ENCODE measurements at regions not wholly inside any gene's neighbourhood (a gene's known extent, or its start where the extent isn't known, plus 50 kb on each side); places are given as distances from the start of the nearest gene placed in this dataset.

DNA sequence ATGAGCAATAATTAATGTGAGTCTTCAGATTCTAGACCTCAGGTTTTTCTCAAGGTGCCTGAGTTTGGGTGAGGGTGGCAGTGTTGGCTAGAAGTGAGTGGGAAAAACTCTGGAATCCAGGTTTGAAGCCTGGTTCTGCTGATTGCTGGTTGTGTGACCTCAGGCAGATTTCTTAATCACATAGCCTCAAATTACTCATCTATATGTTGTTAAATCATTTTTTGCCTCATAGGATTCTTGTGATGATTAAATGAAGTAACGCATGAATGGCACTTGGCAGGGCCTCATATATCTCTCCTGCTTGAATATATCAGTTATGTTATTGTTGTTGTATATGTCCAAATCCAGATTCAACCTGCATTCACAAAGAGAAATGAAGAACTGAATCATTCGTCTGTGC is 60.5 kb downstream of the NR2F2 start:
- no peak overlapping the region for H3K4me3 ChIP-seq
- H3K36me3 ChIP-seq, result no peaks in the 10 kb centered on the region
- WGBS, 2 donors, result 65 to 84% methylated on average over 2 of the region's 2 CpGs
- DNase-seq (no peak), ATAC-seq (no peak), FAIRE-seq (no peak)
- TF ChIP-seq, protein P1, sequence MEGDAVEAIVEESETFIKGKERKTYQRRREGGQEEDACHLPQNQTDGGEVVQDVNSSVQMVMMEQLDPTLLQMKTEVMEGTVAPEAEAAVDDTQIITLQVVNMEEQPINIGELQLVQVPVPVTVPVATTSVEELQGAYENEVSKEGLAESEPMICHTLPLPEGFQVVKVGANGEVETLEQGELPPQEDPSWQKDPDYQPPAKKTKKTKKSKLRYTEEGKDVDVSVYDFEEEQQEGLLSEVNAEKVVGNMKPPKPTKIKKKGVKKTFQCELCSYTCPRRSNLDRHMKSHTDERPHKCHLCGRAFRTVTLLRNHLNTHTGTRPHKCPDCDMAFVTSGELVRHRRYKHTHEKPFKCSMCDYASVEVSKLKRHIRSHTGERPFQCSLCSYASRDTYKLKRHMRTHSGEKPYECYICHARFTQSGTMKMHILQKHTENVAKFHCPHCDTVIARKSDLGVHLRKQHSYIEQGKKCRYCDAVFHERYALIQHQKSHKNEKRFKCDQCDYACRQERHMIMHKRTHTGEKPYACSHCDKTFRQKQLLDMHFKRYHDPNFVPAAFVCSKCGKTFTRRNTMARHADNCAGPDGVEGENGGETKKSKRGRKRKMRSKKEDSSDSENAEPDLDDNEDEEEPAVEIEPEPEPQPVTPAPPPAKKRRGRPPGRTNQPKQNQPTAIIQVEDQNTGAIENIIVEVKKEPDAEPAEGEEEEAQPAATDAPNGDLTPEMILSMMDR (IDR thresholded peaks at IDR 0.05), result no peak
- no peaks in the 10 kb centered on the region for H3K9me3 ChIP-seq
- no peak overlapping the region for H3K27ac ChIP-seq
- H3K27me3 ChIP-seq, result no peaks in the 10 kb centered on the region
- H3K4me1 ChIP-seq, result no peaks in the 10 kb centered on the region
- intact Hi-C loops (cut with DNase I), result no loop called here

DNA sequence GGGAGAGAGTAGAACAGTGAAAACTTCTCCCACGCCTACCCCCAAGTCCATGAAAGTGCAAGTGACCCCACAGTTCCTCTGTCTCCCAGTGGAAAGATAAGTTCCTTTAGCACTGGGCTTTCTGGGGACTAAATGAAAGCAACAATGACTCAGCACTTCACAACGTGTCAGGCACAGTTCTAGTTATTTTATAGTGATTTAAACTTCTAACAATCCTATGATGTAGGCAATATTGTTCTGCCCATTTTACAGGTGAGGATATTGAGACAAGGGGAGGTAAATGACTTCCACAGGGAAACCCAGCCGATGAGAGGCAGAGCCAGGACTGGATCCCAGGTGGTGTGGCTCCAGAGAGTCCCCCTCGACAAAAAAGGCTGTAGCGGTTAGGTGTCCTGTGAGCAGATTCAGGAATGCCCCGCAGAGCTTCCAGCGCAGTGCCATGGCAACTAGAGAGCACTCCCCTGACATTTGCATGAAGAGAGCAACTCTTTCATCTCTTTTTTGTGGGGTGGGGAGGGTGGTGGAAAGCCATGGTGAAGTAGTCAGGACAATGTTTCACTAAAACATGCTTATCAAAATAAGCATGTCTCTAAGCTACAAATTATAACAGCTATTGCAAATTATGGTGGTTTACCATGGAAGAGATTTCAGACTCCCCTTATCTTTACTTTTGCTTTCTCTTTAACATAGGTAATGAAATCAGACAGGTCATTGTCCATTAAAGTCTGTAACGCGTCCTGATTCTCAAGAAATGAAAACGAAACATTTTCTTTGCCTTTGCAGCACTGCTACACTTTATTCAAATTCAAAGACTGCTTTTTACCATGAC is 62.1 kb downstream of the NR2F2 start:
- Histone ChIP-seq H3K27ac (no peak overlapping the region), H3K4me3 (no peak overlapping the region), H3K9me3 (no peaks in the 10 kb centered on the region), H3K27me3 (no peaks in the 10 kb centered on the region), H3K36me3 (no peaks in the 10 kb centered on the region), H3K4me1 (no peaks in the 10 kb centered on the region)
- FAIRE-seq (no peak), ATAC-seq (no peak), DNase-seq (no peak)
- intact Hi-C loops (cut with DNase I), result no loop called here
- 52 to 53% methylated on average over 10 of the region's 10 CpGs for WGBS, 2 donors
- TF ChIP-seq, protein P1 (IDR thresholded peaks at IDR 0.05), result no peak

DNA sequence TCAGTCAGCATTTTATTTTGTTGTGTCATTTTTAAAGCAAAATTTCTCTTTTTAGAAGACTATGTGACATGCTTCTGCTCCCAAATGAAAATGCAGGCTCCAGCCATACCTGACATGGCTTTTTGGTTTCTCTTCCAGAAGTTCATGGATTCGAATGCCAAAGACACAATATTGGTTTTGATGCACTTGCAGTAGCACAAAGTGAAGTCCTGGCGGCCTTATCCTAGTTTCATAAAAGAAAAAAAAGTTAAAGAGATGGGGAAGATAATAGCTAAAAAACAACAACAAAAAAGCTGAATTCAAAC is 62.7 kb downstream of the NR2F2 start:
- Histone ChIP-seq H3K4me1 (no peaks in the 10 kb centered on the region), H3K27ac (no peak overlapping the region), H3K36me3 (no peaks in the 10 kb centered on the region), H3K27me3 (no peaks in the 10 kb centered on the region), H3K4me3 (no peak overlapping the region), H3K9me3 (no peaks in the 10 kb centered on the region)
- intact Hi-C loops (cut with DNase I), result no loop called here
- 54 to 74% methylated on average over 2 of the region's 2 CpGs for WGBS, 2 donors
- TF ChIP-seq, protein P1 (IDR thresholded peaks at IDR 0.05), result no peak
- no peak for ATAC-seq
- no peak for FAIRE-seq
- DNase-seq, result no peak

DNA sequence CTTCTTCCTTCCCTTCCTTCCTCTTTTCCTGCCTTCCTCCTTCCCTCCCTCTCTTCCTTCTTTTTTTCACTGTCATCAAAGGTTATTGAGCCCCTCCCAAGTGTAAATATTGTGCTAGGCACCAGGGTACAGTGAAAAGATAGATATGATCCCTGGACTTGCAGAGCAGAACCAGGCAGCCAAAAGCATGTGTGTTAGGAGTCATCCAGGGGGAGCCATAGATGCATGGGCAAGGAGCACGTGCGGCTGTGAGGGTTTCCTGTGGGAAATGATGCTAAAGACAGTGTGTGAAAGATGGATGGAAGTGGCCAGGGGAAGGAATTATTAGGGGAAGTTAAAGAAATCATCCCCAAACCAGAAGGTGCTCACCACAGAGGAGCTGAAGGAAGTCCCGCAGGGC is 65.2 kb downstream of the NR2F2 start:
- 52 to 58% methylated on average over 3 of the region's 3 CpGs for WGBS, 2 donors
- intact Hi-C loops (cut with DNase I), result no loop called here

DNA sequence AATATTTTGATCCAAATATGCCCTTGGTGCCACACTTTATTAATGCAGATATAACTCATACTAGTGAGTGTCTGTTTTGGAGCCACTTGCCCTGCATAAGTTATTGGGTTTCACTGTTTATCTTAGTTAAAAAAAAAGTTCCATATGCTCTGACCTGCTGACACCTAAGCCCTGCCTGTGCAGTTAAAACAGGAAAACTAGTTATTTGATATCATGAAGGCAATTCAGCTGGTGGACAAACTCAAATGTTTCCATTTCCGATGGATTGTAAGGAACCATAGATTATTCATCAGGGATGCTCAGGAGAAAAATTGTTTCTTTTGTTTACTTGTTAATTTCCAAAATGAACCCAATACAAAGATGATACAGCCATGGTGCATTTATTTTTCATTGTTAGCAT is 68.3 kb downstream of the NR2F2 start:
- Histone ChIP-seq H3K4me3 (no peak overlapping the region), H3K4me1 (no peaks in the 10 kb centered on the region), H3K36me3 (no peaks in the 10 kb centered on the region), H3K27me3 (no peaks in the 10 kb centered on the region), H3K27ac (no peak overlapping the region), H3K9me3 (no peaks in the 10 kb centered on the region)
- TF ChIP-seq, protein P1 (IDR thresholded peaks at IDR 0.05), result no peak
- DNase-seq, result no peak
- intact Hi-C loops (cut with DNase I), result no loop called here
- no peak for FAIRE-seq
- ATAC-seq, result no peak
- WGBS, 2 donors, result 68 to 77% methylated on average over 1 of the region's 1 CpG

More for the DNA sequence above, 65.2 kb downstream of the NR2F2 start:
- H3K27ac ChIP-seq, result no peak overlapping the region
- ATAC-seq, result no peak
- TF ChIP-seq, protein P1 (IDR thresholded peaks at IDR 0.05), result no peak
- H3K4me3 ChIP-seq, result no peak overlapping the region
- no peaks in the 10 kb centered on the region for H3K27me3 ChIP-seq
- DNase-seq, result no peak
- no peak for FAIRE-seq
- no peaks in the 10 kb centered on the region for H3K9me3 ChIP-seq
- no peaks in the 10 kb centered on the region for H3K36me3 ChIP-seq
- H3K4me1 ChIP-seq, result no peaks in the 10 kb centered on the region
